ENCODE measurements at regions not wholly inside any gene's neighbourhood (a gene's known extent, or its start where the extent isn't known, plus 50 kb on each side); places are given as distances from the start of the nearest gene placed in this dataset.

- TF ChIP-seq CTCF (IDR thresholded peaks at IDR 0.05; ENCODE audit: control extremely low read depth, extremely low read depth, low read depth, missing control alignments): no peak
- ChIA-PET POLR2A (no interaction called here), CTCF (interaction anchor here (1.1 kb wide), 1 partner anchor 38 kb away, joined by 3 read pairs; no protein-coding TSS in a partner anchor)
- DNase-seq (ENCODE audit: extremely low spot score): no peak
These were observed 673.4 kb downstream of the PCDH18 start for GRCh38 chr4:136858903-136859302.

GRCh38 chr4:136855886-136856285 is 676.4 kb downstream of the PCDH18 start:
- CTCF ChIA-PET: interaction anchor here (0.9 kb wide), 1 partner anchor 9 kb away, joined by 5 read pairs; no protein-coding TSS in a partner anchor
- POLR2A ChIA-PET: no interaction called here
- no peak for DNase-seq (ENCODE audit: extremely low spot score)
- no peak for TF ChIP-seq CTCF (IDR thresholded peaks at IDR 0.05; ENCODE audit: control extremely low read depth, extremely low read depth, low read depth, missing control alignments)

GRCh38 chr4:136850446-136850845 is 681.8 kb downstream of the PCDH18 start:
- no peak for DNase-seq (ENCODE audit: extremely low spot score)
- no peak for TF ChIP-seq CTCF (IDR thresholded peaks at IDR 0.05; ENCODE audit: control extremely low read depth, extremely low read depth, low read depth, missing control alignments)
- ChIA-PET POLR2A (no interaction called here), CTCF (interaction anchor here (1.1 to 1.6 kb wide), 3 partner anchors 11 to 14 kb away, joined by 3 to 4 read pairs (median 4); no protein-coding TSS in a partner anchor)

- ChIA-PET POLR2A (no interaction called here), CTCF (interaction anchor here (1.4 to 1.7 kb wide), 2 partner anchors 9 to 16 kb away, joined by 3 to 9 read pairs; no protein-coding TSS in a partner anchor)
- no peak for TF ChIP-seq CTCF (IDR thresholded peaks at IDR 0.05; ENCODE audit: control extremely low read depth, extremely low read depth, low read depth, missing control alignments)
- no peak for DNase-seq (ENCODE audit: extremely low spot score)
These were observed 684.2 kb downstream of the PCDH18 start for GRCh38 chr4:136847881-136848621.

GRCh38 chr4:136841526-136841925 is 690.8 kb downstream of the PCDH18 start:
- ChIA-PET POLR2A (no interaction called here), CTCF (no interaction called here)
- no peak for DNase-seq (ENCODE audit: extremely low spot score)
- TF ChIP-seq CTCF (IDR thresholded peaks at IDR 0.05; ENCODE audit: control extremely low read depth, extremely low read depth, low read depth, missing control alignments): no peak

- ChIA-PET POLR2A (no interaction called here), CTCF (no interaction called here)
- no peak for DNase-seq (ENCODE audit: extremely low spot score)
- no peak for TF ChIP-seq CTCF (IDR thresholded peaks at IDR 0.05; ENCODE audit: control extremely low read depth, extremely low read depth, low read depth, missing control alignments)
These were observed 693.7 kb downstream of the PCDH18 start for GRCh38 chr4:136838607-136839006.

All from GM10248 (cell line).